Middle frontal gyrus (tissue), 1 donor: ENCODE measurements at regions not wholly inside any gene's neighbourhood (a gene's known extent, or its start where the extent isn't known, plus 50 kb on each side); places are given as distances from the start of the nearest gene placed in this dataset.
"Not testable (repeated sequence)": the region's sequence is repeated elsewhere in the genome, so short reads cannot be mapped to it uniquely, and the experiment has no call there.

Source experiments
- DNase-seq: peaks from one replicate; pipeline ENCODE4 v3.0.0-alpha.2; 2015; ENCODE audit warnings: low spot score; ENCODE audit errors: extremely low spot score

DNA sequence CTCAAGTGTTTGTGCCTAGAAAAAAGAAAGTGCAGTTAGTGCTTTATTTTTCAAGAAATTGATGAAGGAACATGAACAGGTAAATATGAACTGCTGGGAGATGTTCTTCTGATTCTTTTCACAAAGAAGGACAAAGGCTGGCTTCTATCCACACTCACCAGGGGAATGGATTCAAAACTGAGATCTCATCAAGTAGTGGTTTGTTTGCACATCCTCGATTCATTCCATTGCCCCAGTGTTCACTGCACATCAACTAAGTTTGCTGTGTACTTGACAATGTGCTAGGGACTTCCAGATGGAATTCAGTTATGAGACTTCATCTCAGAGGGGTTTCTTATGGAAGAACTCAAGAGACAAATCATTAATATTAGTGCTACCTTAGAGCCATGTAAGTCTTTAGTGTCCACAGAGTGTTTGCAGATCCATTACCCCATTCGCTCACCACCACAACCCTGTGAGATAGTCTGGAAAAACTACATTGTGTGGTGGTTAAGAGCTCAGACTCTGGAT is 332.9 kb upstream of the PPP2R3A start:
- no peak for DNase-seq

DNA sequence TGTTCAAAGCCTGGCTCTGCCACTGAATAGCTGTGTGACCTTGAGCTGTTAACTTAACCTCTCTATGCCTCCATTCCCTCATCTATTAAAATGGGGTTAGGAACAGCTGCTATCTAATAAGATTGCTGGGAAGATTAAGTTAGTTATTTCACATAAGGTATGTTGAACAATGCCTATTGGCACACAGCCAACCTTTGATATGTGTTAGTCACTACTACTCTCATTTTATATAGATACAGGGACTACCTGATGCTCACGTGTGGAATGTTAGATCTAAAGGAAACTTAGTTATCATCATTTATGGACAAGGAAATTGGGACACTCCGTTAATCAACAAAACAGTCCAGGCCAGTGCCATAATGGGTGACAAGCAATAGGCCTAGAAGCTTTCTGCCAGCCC is 332.4 kb upstream of the PPP2R3A start:
- no peak for DNase-seq

DNA sequence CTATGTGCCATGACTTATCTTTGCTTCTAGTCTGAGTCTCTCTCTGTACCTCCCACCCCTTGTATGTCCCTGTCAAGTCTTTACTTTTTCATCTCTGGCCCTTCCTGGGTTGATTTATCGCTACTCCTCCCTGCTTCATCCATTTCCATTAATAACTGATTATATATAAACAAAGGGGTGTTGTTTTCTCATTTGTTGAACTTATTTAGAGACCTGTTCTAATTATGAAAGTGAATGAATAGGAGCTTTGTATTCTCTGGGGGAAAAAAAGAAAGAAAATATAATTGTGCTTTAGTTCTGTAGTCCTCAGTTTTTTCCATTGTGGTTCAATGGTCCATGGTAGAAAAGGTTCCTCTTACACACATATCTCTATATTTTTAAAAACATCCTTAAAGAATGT is 328.9 kb upstream of the PPP2R3A start:
- no peak for DNase-seq

- no peak for DNase-seq
Observed at GRCh38 chr3:135637013-135637412, 328.5 kb upstream of the PPP2R3A start.

GRCh38 chr3:135641761-135642160 is 323.8 kb upstream of the PPP2R3A start:
- DNase-seq: no peak

DNA sequence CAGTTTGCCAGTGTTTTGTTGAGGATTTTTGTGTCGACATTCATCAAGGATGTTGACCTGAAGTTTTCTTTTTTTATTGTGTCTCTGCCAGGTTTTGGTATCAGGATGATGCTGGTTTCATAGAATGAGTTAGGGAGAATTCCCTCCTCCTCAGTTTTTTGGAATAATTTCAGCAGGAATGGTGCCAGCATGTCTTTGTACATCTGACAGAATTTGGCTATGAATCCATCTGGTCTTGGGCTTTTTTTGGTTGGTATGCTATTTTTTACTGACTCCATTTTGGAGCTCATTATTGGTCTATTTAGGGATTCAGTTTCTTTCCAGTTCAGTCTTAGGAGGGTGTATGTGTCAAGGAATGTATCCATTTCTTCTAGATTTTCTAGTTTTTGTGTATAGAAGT is 320.0 kb upstream of the PPP2R3A start:
- no peak for DNase-seq

- no peak for DNase-seq
Observed at GRCh38 chr3:135646873-135647272, 318.7 kb upstream of the PPP2R3A start.

DNA sequence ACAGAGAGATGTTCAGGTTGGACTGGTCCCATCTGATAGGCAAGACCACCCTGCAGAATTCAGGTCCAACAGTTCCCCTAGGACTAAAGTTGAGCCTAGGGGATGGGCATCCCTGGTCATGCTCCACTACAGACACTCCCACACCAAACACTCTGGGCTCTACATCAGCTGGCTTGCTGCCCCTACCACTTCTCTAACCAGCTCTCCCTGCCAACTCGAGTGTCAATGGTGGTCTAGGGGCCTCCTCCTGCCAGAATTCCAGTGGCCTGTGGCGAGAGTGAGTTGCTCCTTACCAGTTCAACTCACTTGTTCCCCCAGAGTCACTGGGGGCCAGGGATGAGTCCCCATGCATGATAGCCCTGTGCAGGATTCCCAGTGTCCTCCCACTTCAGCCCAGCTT is 316.2 kb upstream of the PPP2R3A start:
- no peak for DNase-seq

GRCh38 chr3:135650309-135650708 is 315.2 kb upstream of the PPP2R3A start:
- no peak for DNase-seq

GRCh38 chr3:135652388-135652787 is 313.1 kb upstream of the PPP2R3A start:
- DNase-seq: no peak

DNA sequence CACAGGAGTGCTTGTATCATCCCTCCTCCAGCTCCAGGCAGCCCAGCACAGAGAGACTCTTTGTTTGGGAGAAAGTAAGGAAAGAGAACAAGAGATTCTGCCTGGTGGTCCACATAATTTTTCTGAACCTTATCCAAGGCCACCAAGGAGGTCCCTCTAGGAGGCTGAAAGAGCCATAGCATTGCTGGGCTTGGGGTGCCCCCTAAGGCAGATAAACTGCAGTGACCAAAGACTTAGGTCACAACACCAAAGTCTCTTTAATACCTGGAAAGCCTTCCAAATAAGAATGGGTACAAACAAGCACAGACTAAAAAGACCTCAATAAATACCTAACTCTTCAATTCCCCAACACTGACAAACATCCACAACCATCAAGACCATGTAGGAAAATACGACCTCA is 310.2 kb upstream of the PPP2R3A start:
- no peak for DNase-seq

DNA sequence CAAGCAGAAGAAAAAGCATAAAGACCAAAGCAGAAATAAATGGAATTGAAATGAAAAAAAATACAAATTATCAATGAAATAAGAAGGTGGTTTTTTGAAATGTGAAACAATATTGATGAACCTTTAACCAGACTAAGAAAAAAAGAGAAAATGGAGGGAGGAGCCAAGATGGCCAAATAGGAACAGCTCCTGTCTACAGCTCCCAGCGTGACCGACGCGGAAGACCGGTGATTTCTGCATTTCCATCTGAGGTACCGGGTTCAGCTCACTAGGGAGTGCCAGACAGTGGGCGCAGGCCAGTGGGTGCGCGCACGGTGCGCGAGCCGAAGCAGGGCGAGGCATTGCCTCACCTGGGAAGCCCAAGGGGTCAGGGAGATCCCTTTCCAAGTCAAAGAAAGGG is 307.1 kb upstream of the PPP2R3A start:
- DNase-seq: not testable (repeated sequence)

DNA sequence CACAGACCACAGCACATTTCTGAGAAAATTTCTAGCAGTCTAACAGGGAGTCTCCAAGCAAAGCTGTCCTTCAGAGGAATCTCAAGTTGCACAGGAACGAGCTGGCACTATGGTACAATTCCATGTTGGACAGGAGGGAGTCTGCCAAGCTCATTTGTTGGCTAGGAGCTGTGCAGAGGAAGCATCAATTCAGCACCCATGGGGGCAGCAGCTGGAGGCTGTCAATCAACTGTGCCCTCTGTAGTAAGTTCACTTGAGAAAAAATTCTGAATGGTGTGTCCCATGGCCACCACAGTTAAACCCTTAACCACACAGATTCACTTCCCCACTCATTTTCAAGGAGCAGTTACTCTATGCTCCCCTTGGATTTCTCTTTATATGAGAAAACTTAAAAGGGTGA is 298.5 kb upstream of the PPP2R3A start:
- no peak for DNase-seq

DNA sequence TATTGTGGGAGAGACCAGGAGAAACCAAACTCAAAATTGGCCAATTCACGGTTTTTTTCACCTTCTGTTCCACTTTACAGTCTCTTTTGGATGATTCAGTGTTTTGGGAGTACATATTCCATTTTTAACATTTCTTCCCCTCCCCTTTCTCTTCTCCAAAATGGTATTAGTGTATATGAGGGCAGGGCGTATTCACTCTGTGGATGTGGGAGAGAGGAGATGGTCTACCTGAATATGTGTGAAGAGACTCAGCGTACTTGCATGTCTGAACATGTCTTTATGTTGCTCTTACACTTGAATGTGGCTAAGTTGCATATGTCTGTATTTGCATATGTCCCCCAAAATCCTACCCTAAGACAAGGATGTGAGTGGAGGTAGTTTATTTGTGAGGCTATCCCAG is 291.0 kb upstream of the PPP2R3A start:
- no peak for DNase-seq

DNA sequence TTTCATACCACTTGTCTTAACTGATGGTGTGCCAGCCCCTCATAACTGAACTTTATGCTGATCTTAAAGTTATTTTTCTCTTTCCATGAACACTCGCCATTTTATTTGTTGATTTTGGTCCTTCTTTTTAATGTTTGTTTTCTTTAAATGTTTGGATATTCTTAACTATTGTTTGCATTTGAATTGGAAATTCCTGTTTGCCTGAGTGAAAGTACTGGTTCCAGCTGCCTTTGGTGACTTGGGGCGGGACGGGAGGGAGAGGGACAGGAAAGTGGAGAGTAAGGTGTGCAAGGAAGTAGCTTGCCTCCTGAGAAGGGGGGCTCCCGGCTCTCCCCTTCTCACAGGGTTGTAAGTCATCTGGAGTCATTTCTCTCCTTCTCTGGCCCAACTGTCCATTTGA is 287.1 kb upstream of the PPP2R3A start:
- DNase-seq: no peak

DNA sequence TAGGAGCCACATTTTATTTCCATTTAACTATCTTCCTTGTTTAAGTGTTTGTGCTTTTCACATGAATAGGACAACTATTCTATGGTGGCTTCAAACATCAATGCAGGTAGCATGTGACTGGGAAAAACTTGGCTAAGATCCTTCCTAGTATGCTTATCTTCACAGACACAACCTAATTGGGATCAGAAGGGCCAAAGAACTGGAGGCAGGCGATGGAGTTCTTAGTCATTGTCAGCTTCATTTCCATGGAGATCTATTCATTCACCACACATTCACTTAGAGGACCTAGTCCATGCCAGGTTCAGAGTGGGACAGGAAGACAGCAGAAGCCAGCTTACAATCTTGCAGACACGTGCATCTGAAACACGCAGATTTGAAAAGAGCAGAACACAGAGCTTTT is 277.5 kb upstream of the PPP2R3A start:
- DNase-seq: no peak

DNA sequence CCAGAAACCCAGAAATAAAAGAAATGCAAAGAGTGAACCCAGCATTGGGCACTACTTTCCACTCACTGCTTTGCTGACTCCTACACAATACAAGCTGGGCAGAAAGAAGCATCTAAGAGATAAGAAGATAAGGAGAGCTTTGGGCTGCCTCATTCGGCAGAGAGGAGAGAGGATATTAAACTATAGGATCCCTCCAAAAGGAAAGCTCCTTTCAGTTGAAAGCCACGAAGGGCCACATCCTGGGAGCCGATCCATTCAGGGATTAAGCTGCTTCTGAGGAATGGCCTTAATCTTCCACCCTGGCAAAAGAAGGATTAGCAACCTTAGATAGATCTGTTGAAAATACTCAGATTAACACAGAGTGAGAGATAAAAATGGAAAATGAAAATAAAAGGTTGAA is 274.9 kb upstream of the PPP2R3A start:
- no peak for DNase-seq

- no peak for DNase-seq
Observed at GRCh38 chr3:135691240-135691639, 274.3 kb upstream of the PPP2R3A start.

- no peak for DNase-seq
Observed at GRCh38 chr3:135694142-135694541, 271.4 kb upstream of the PPP2R3A start.

- no peak for DNase-seq
Observed at GRCh38 chr3:135699741-135700140, 265.8 kb upstream of the PPP2R3A start.

DNA sequence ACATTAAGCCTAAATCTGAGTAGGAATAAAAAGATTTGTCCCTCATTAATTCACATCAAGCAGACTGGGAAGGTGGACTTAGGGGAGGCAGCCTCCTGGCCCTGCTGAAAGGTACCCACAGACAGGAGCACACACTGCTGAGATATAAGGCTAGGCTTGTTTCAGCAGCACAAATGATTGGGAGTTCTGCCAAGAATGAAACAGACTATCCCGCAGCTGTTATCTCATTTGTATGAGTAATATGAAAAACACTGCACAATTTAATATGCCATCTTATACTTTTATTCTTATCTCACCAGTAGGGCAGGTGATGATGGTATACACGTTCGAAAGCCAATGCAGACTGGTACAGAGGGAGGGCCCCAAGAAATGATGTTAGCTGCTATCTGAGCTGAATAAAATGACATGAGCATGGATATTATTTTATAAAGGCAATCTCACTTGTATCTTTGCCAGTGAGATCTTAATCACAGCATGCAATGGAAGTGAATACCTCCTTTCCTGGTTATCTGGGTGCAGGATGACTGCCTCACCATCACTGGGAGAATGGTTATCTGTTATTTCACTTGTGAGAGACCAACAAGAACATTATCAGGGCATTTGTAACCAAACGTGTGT is 258.7 kb upstream of the PPP2R3A start:
- DNase-seq: no peak

DNA sequence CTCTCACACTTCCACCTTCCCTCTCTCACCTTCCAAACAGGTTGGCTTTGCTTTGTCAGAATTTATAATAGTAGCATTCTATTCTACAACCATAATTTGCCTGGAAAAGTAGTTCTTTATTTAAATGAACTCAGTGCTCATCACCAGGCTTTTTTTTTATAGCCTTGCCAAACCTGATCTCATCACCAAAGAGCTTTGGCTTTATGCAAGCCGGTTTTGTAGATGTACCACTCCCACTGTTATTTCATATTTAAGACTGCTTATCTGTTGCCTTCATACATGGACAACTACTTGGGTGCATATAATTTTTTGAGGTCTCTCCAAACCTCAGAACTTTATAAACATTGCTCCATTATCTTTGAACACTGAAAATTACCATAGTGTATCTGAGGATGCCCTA is 246.1 kb upstream of the PPP2R3A start:
- no peak for DNase-seq

DNA sequence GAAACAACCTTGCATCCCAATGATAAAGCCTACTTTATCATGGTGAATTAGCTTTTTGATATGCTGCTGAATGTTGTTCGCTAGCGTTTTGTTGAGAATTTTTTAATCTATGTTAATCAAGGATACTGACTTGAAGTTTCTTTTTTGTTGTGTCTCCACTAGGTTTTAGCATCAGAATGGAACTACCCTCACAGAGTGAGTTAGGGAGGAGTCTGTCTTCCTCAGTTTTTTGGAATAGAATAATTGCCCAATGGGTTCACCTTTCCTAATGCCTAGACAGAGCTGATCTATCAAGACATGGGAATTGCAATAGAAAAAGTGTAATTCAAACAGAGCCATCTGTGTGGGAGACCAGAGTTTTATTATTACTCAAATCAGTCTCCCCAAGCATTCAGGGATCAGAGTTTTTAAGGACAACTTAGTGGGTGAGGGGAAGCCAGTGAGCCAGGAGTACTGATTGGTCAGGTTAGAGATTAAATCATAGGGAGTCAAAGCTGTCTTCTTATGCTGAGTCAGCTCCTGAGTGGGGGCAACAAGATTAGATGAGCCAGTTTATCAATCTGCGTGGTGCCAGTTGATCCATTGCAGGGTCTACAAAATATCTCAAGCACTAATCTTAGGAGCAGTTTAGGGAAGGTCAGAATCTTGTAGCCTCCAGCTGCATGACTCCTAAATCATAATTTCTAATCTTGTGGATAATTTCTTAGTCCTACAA is 237.4 kb upstream of the PPP2R3A start:
- no peak for DNase-seq
